ENCODE measurements at regions not wholly inside any gene's neighbourhood (a gene's known extent, or its start where the extent isn't known, plus 50 kb on each side); places are given as distances from the start of the nearest gene placed in this dataset.

GRCh38 chr11:37092487-37092886 is 494.5 kb upstream of the RAG2 start:
- H3K27me3 ChIP-seq (replicated peaks; ENCODE audit: insufficient read depth), result no peaks in the 10 kb centered on the region
- DNase-seq (ENCODE audit: low spot score), result no peak
- no peak overlapping the region for H3K27ac ChIP-seq
- WGBS, result 58% methylated on average over 2 of the region's 2 CpGs
- H3K9me3 ChIP-seq, result no peaks in the 10 kb centered on the region
- TF ChIP-seq POLR2A (IDR thresholded peaks at IDR 0.05) (no peak), CTCF (IDR thresholded peaks at IDR 0.05) (no peak), POLR2AphosphoS5 (IDR thresholded peaks at IDR 0.05) (no peak)
- H3K36me3 ChIP-seq, result no peaks in the 10 kb centered on the region
- H3K4me1 ChIP-seq (replicated peaks), result no peaks in the 10 kb centered on the region
- no peak overlapping the region for H3K4me3 ChIP-seq
- intact Hi-C loops (cut with DNase I), result no loop called here

GRCh38 chr11:37089439-37089838 is 491.4 kb upstream of the RAG2 start:
- intact Hi-C loops (cut with DNase I), result no loop called here
- Histone ChIP-seq H3K27ac (no peak overlapping the region), H3K27me3 (replicated peaks; ENCODE audit: insufficient read depth) (no peaks in the 10 kb centered on the region), H3K4me1 (replicated peaks) (no peaks in the 10 kb centered on the region), H3K4me3 (no peak overlapping the region), H3K36me3 (no peaks in the 10 kb centered on the region), H3K9me3 (no peaks in the 10 kb centered on the region)
- no peak for DNase-seq (ENCODE audit: low spot score)
- no peak for TF ChIP-seq CTCF (IDR thresholded peaks at IDR 0.05)
- no peak for TF ChIP-seq POLR2A (IDR thresholded peaks at IDR 0.05)
- TF ChIP-seq POLR2AphosphoS5 (IDR thresholded peaks at IDR 0.05), result no peak

- intact Hi-C loops (cut with DNase I), result no loop called here
- H3K4me3 ChIP-seq, result no peak overlapping the region
- TF ChIP-seq CTCF (IDR thresholded peaks at IDR 0.05) (no peak), POLR2AphosphoS5 (IDR thresholded peaks at IDR 0.05) (no peak), POLR2A (IDR thresholded peaks at IDR 0.05) (no peak)
- H3K9me3 ChIP-seq, result no peaks in the 10 kb centered on the region
- H3K27ac ChIP-seq, result no peak overlapping the region
- DNase-seq (ENCODE audit: low spot score), result no peak
- H3K27me3 ChIP-seq (replicated peaks; ENCODE audit: insufficient read depth), result no peaks in the 10 kb centered on the region
- H3K4me1 ChIP-seq (replicated peaks), result no peaks in the 10 kb centered on the region
- H3K36me3 ChIP-seq, result no peaks in the 10 kb centered on the region
These were observed 490.5 kb upstream of the RAG2 start for GRCh38 chr11:37088573-37088910.

GRCh38 chr11:37087650-37088572 is 489.9 kb upstream of the RAG2 start:
- no peaks in the 10 kb centered on the region for H3K4me1 ChIP-seq (replicated peaks)
- H3K9me3 ChIP-seq, result no peaks in the 10 kb centered on the region
- WGBS, result 57% methylated on average over 6 of the region's 6 CpGs
- intact Hi-C loops (cut with DNase I), result no loop called here
- H3K36me3 ChIP-seq, result no peaks in the 10 kb centered on the region
- no peak overlapping the region for H3K4me3 ChIP-seq
- no peak overlapping the region for H3K27ac ChIP-seq
- TF ChIP-seq POLR2A (IDR thresholded peaks at IDR 0.05) (no peak), POLR2AphosphoS5 (IDR thresholded peaks at IDR 0.05) (no peak), CTCF (IDR thresholded peaks at IDR 0.05) (no peak)
- H3K27me3 ChIP-seq (replicated peaks; ENCODE audit: insufficient read depth), result no peaks in the 10 kb centered on the region
- DNase-seq (ENCODE audit: low spot score), result no peak

GRCh38 chr11:37078521-37078920 is 480.5 kb upstream of the RAG2 start:
- WGBS, result 72% methylated on average over 2 of the region's 2 CpGs
- H3K9me3 ChIP-seq, result no peaks in the 10 kb centered on the region
- intact Hi-C loops (cut with DNase I), result no loop called here
- H3K36me3 ChIP-seq, result no peaks in the 10 kb centered on the region
- no peaks in the 10 kb centered on the region for H3K4me1 ChIP-seq (replicated peaks)
- H3K27ac ChIP-seq, result no peak overlapping the region
- no peak for DNase-seq (ENCODE audit: low spot score)
- H3K27me3 ChIP-seq (replicated peaks; ENCODE audit: insufficient read depth), result no peaks in the 10 kb centered on the region
- no peak overlapping the region for H3K4me3 ChIP-seq
- TF ChIP-seq POLR2A (IDR thresholded peaks at IDR 0.05), result no peak
- TF ChIP-seq POLR2AphosphoS5 (IDR thresholded peaks at IDR 0.05), result no peak
- TF ChIP-seq CTCF (IDR thresholded peaks at IDR 0.05), result no peak
